Skeletal muscle satellite cell (primary cell): ENCODE measurements at regions not wholly inside any gene's neighbourhood (a gene's known extent, or its start where the extent isn't known, plus 50 kb on each side); places are given as distances from the start of the nearest gene placed in this dataset.

ENCODE experiments used
- H3K27me3 ChIP-seq: 2 replicates; pipeline ENCODE4 v1.7.0; 2013; ENCODE audit warnings: low read length; ENCODE audit not compliant: control insufficient read depth, insufficient read depth
- H3K36me3 ChIP-seq: 2 replicates; pipeline ENCODE4 v1.7.0; 2013; ENCODE audit warnings: mild to moderate bottlenecking, control low read depth, low read length; ENCODE audit not compliant: insufficient read depth
- H3K4me1 ChIP-seq: 2 replicates; pipeline ENCODE4 v1.7.0; 2013; ENCODE audit warnings: low read length; ENCODE audit not compliant: control insufficient read depth, insufficient read depth
- H3K4me2 ChIP-seq: 2 replicates; pipeline ENCODE4 v1.7.0; 2013; ENCODE audit warnings: mild to moderate bottlenecking, low read length
- H3K4me3 ChIP-seq: 2 replicates; pipeline ENCODE4 v1.7.0; 2013; ENCODE audit warnings: low read length
- H3K9ac ChIP-seq: 2 replicates; pipeline ENCODE4 v1.7.0; 2013; ENCODE audit warnings: mild to moderate bottlenecking, low read depth, low read length, moderate library complexity
- H3K9me3 ChIP-seq: replicated peaks from 2 replicates; pipeline ENCODE4 v1.7.0; 2013; ENCODE audit warnings: mild to moderate bottlenecking, control low read depth, low read length

DNA sequence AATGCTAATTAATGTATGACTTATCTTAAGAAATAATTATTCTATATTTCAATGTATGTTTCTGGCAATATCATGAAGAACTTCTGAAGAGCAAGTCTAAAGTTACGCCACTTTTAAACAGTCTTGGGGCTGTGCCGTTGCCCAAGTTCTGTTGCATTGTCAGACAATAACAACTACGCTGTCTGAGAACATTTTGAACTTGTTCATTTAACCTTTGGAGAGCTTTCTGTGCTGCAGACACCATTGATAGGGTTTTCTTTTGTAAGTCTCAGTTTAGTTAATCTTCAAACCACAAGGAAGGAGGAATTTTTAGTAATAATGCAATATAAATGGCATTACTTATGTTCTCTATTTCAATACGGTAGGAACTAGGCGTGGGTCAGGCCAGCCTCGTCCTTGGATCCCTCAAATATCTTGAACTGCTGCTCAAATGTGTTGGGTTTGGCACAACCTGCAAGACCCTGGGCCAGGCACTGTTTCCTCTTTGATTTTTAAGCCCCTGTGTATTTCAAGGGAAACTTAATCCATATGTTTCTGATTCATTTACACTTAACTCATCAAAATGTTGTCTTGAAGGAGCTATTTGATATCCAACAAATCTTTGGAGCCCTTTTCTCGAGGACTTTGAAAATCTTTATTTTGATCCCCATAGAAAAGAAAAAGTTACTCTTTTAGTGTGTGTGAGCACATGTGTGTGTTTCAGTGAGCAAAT is 215.5 kb downstream of the INHBA start:
- H3K4me3 ChIP-seq = no peak overlapping the region
- H3K27me3 ChIP-seq = no peaks in the 10 kb centered on the region
- H3K9me3 ChIP-seq = no peaks in the 10 kb centered on the region
- no peaks in the 10 kb centered on the region for H3K4me1 ChIP-seq
- H3K9ac ChIP-seq = no peak overlapping the region
- H3K36me3 ChIP-seq = no peaks in the 10 kb centered on the region
- no peak overlapping the region for H3K4me2 ChIP-seq

- Histone ChIP-seq H3K4me2 (no peak overlapping the region), H3K27me3 (no peaks in the 10 kb centered on the region), H3K4me1 (no peaks in the 10 kb centered on the region), H3K36me3 (no peaks in the 10 kb centered on the region), H3K9me3 (no peaks in the 10 kb centered on the region), H3K4me3 (no peak overlapping the region), H3K9ac (no peak overlapping the region)
Measured at GRCh38 chr7:41481353-41481752, 221.5 kb downstream of the INHBA start.

GRCh38 chr7:41478187-41478586 is 224.7 kb downstream of the INHBA start:
- Histone ChIP-seq H3K36me3 (no peaks in the 10 kb centered on the region), H3K27me3 (no peaks in the 10 kb centered on the region), H3K4me2 (no peak overlapping the region), H3K4me1 (no peaks in the 10 kb centered on the region), H3K4me3 (no peak overlapping the region), H3K9ac (no peak overlapping the region), H3K9me3 (no peaks in the 10 kb centered on the region)

- Histone ChIP-seq H3K4me2 (no peak overlapping the region), H3K9me3 (no peaks in the 10 kb centered on the region), H3K4me3 (no peak overlapping the region), H3K9ac (no peak overlapping the region), H3K36me3 (no peaks in the 10 kb centered on the region), H3K27me3 (no peaks in the 10 kb centered on the region), H3K4me1 (peaks cover 12% of the 10 kb centered on the region)
Measured at GRCh38 chr7:41476460-41476803, 226.5 kb downstream of the INHBA start.

- no peaks in the 10 kb centered on the region for H3K27me3 ChIP-seq
- no peaks in the 10 kb centered on the region for H3K9me3 ChIP-seq
- no peak overlapping the region for H3K4me3 ChIP-seq
- peaks cover 12% of the 10 kb centered on the region for H3K4me1 ChIP-seq
- no peaks in the 10 kb centered on the region for H3K36me3 ChIP-seq
- no peak overlapping the region for H3K9ac ChIP-seq
- H3K4me2 ChIP-seq = no peak overlapping the region
Measured at GRCh38 chr7:41475801-41476459, 227.0 kb downstream of the INHBA start.

DNA sequence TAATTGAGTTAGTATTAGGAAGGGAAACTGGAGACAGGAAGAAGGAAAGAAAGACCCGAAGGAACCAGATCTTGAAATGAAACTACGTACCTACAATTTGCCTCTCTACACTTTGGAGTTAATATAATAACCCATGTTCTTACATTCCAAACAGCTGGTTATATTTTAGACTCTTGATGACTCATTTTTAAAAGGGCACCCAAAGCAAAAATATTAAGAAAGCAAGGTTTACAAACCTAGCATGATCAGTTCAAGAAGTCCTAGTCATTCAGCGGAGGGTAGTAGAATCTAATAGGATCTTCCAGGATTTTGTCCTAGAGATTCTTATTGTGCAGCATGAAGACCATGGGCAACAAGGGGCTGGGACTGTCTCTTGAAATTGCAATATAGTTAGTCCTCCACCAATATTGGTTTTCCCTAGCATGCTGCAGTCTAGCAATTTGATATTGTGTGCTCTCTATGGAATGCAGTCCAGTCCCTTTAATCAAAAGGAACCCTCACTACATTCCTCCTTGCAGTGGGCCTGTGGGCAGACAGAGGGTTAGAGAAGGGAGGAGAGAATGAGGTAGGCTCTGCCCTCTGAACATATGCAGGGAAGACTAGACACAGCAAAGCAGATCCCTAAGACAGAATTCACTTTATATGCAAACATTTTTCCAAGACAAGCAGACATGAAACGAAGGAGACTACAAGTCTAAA is 230.3 kb downstream of the INHBA start:
- Histone ChIP-seq H3K4me1 (peaks cover 12% of the 10 kb centered on the region), H3K36me3 (no peaks in the 10 kb centered on the region), H3K4me3 (no peak overlapping the region), H3K9me3 (no peaks in the 10 kb centered on the region), H3K4me2 (peak overlapping the region; percentile 10), H3K9ac (no peak overlapping the region), H3K27me3 (no peaks in the 10 kb centered on the region)

- no peaks in the 10 kb centered on the region for H3K36me3 ChIP-seq
- H3K4me2 ChIP-seq = no peak overlapping the region
- peaks cover 12% of the 10 kb centered on the region for H3K4me1 ChIP-seq
- H3K9ac ChIP-seq = no peak overlapping the region
- no peaks in the 10 kb centered on the region for H3K27me3 ChIP-seq
- H3K9me3 ChIP-seq = no peaks in the 10 kb centered on the region
- no peak overlapping the region for H3K4me3 ChIP-seq
Measured at GRCh38 chr7:41470081-41470480, 232.8 kb downstream of the INHBA start.

- Histone ChIP-seq H3K9ac (no peak overlapping the region), H3K9me3 (no peaks in the 10 kb centered on the region), H3K4me1 (peaks cover 7% of the 10 kb centered on the region), H3K4me2 (no peak overlapping the region), H3K36me3 (no peaks in the 10 kb centered on the region), H3K4me3 (no peak overlapping the region), H3K27me3 (no peaks in the 10 kb centered on the region)
Measured at GRCh38 chr7:41467596-41467995, 235.3 kb downstream of the INHBA start.

GRCh38 chr7:41466760-41467384 is 236.0 kb downstream of the INHBA start:
- no peak overlapping the region for H3K9ac ChIP-seq
- no peaks in the 10 kb centered on the region for H3K27me3 ChIP-seq
- H3K36me3 ChIP-seq = no peaks in the 10 kb centered on the region
- no peaks in the 10 kb centered on the region for H3K9me3 ChIP-seq
- H3K4me2 ChIP-seq = no peak overlapping the region
- no peaks in the 10 kb centered on the region for H3K4me1 ChIP-seq
- H3K4me3 ChIP-seq = no peak overlapping the region

GRCh38 chr7:41465571-41465970 is 237.3 kb downstream of the INHBA start:
- Histone ChIP-seq H3K4me2 (no peak overlapping the region), H3K4me1 (no peaks in the 10 kb centered on the region), H3K27me3 (no peaks in the 10 kb centered on the region), H3K36me3 (no peaks in the 10 kb centered on the region), H3K4me3 (no peak overlapping the region), H3K9ac (no peak overlapping the region), H3K9me3 (no peaks in the 10 kb centered on the region)

- Histone ChIP-seq H3K4me2 (no peak overlapping the region), H3K27me3 (no peaks in the 10 kb centered on the region), H3K4me3 (no peak overlapping the region), H3K9ac (no peak overlapping the region), H3K36me3 (no peaks in the 10 kb centered on the region), H3K4me1 (no peaks in the 10 kb centered on the region), H3K9me3 (no peaks in the 10 kb centered on the region)
Measured at GRCh38 chr7:41463770-41464470, 239.0 kb downstream of the INHBA start.
